HepG2 (cell line): ENCODE measurements at regions not wholly inside any gene's neighbourhood (a gene's known extent, or its start where the extent isn't known, plus 50 kb on each side); places are given as distances from the start of the nearest gene placed in this dataset.
A peak's percentile ranks its signal among the peaks of the same experiment; 100 is the strongest.

Experiments
- ATF7 ChIP-seq, 2 experiments: fragments of 450-650 bp in 1 of 2; sonication (generic) in 1 of 2; formaldehyde crosslinking in 1 of 2; IDR thresholded peaks; 2 replicates each; pipeline versions ENCODE4 v1.4.0 to v1.6.1; 2016 to 2020; ENCODE audit warnings: antibody characterized with exemption in 1 of 2, mild to moderate bottlenecking in 1 of 2, missing genetic modification reagents in 1 of 2
- FOXA1 ChIP-seq, 2 experiments: fragments of 450-650 bp in 1 of 2; sonication (generic) in 1 of 2; formaldehyde crosslinking in 1 of 2; IDR thresholded peaks; 2 replicates each; pipeline versions ENCODE4 v1.4.0 to v1.6.1; 2016 to 2020; ENCODE audit warnings: missing genetic modification reagents in 1 of 2
- FOXK1 ChIP-seq: sonication (generic); formaldehyde crosslinking; IDR thresholded peaks from 2 replicates; pipeline ENCODE4 v1.4.0; 2020; ENCODE audit warnings: low read depth, missing genetic modification reagents, borderline replicate concordance
- GMEB2 ChIP-seq: IDR thresholded peaks from 2 replicates; pipeline ENCODE4 v1.6.1; 2016; ENCODE audit warnings: missing biosample characterization, missing genetic modification reagents, low read depth
- HMGXB4 ChIP-seq, 2 experiments: sonication (generic) in 1 of 2; formaldehyde crosslinking in 1 of 2; IDR thresholded peaks; 2 replicates each; pipeline versions ENCODE4 v1.4.0 to v1.6.1; 2018 to 2020; ENCODE audit warnings: missing genetic modification reagents in 2 of 2, borderline replicate concordance in 1 of 2, low read depth in 1 of 2, mild to moderate bottlenecking in 1 of 2, missing biosample characterization in 1 of 2
- LCORL ChIP-seq, 2 experiments: fragments of 450-650 bp in 1 of 2; sonication (generic) in 1 of 2; formaldehyde crosslinking in 1 of 2; IDR thresholded peaks; 2 replicates each; pipeline versions ENCODE4 v1.5.0 to v1.6.1; 2017 to 2020; ENCODE audit warnings: antibody characterized with exemption in 1 of 2, missing genetic modification reagents in 1 of 2
- MBD4 ChIP-seq: IDR thresholded peaks from 2 replicates; pipeline ENCODE4 v1.6.1; 2012; ENCODE audit warnings: low read length, inconsistent platforms, borderline replicate concordance
- NFRKB ChIP-seq: fragments of 450-650 bp; IDR thresholded peaks from 2 replicates; pipeline ENCODE4 v1.6.1; 2017
- PHB2 ChIP-seq: fragments of 450-650 bp; IDR thresholded peaks from 2 replicates; pipeline ENCODE4 v1.6.1; 2018; ENCODE audit not compliant: partially characterized antibody
- RBFOX2 ChIP-seq: fragments of 200-400 bp; formaldehyde crosslinking; IDR thresholded peaks from 2 replicates; pipeline ENCODE4 v1.6.1; 2017; ENCODE audit warnings: low read depth, mild to moderate bottlenecking, low read length
- RXRA ChIP-seq: sonication (generic); formaldehyde crosslinking; IDR thresholded peaks from 2 replicates; pipeline ENCODE4 v1.5.1; 2020; ENCODE audit warnings: missing genetic modification reagents
- SOX6 ChIP-seq, 2 experiments: fragments of 450-650 bp in 1 of 2; sonication (generic) in 1 of 2; formaldehyde crosslinking in 1 of 2; IDR thresholded peaks; 2 replicates each; pipeline versions ENCODE4 v1.4.0 to v1.6.1; 2017 to 2020; ENCODE audit warnings: antibody characterized with exemption in 1 of 2, mild to moderate bottlenecking in 1 of 2, missing genetic modification reagents in 1 of 2
- ZNF513 ChIP-seq: sonication (generic); formaldehyde crosslinking; conservative IDR thresholded peaks from 2 replicates; pipeline ENCODE4 v1.5.0; 2020; ENCODE audit warnings: missing genetic modification reagents

GRCh38 chr16:27138257-27138656 is 65.1 kb upstream of the KDM8 start (continued):
- peak; percentile 80; the same call in 1 of the 2 replicates for TF ChIP-seq SOX6 (IDR thresholded peaks at IDR 0.05)
- no peak for TF ChIP-seq SOX6 (CRISPR knock-in tag; IDR thresholded peaks at IDR 0.05)
- TF ChIP-seq RBFOX2, result no peak
- 0 out of 2 replicates have a peak, but pooled peaks have one; percentile 3 for TF ChIP-seq FOXA1 (IDR thresholded peaks at IDR 0.05)
- TF ChIP-seq FOXA1 (CRISPR knock-in tag; IDR thresholded peaks at IDR 0.05), result no peak
- TF ChIP-seq RXRA (CRISPR knock-in tag), result no peak
- peak; percentile 10; the same call in 1 of the 2 replicates for TF ChIP-seq ATF7 (IDR thresholded peaks at IDR 0.05)
- no peak for TF ChIP-seq ATF7 (CRISPR knock-in tag; IDR thresholded peaks at IDR 0.05)
- TF ChIP-seq HMGXB4 (CRISPR knock-in tag; IDR thresholded peaks at IDR 0.05; ENCODE audit: borderline replicate concordance in 1 of 2, low read depth in 1 of 2), result no peak
- TF ChIP-seq MBD4, result no peak
- TF ChIP-seq LCORL (IDR thresholded peaks at IDR 0.05), result peak; percentile 19; the same call in 1 of the 2 replicates
- no peak for TF ChIP-seq LCORL (CRISPR knock-in tag; IDR thresholded peaks at IDR 0.05)
- no peak for TF ChIP-seq FOXK1 (CRISPR knock-in tag)
- no peak for TF ChIP-seq GMEB2
- TF ChIP-seq NFRKB, result peak; percentile 19; the same call in 1 of the 2 replicates
- TF ChIP-seq PHB2, result peak; percentile 60
- no peak for TF ChIP-seq ZNF513 (CRISPR knock-in tag)
